T-cell (primary cell): ENCODE measurements at regions not wholly inside any gene's neighbourhood (a gene's known extent, or its start where the extent isn't known, plus 50 kb on each side); places are given as distances from the start of the nearest gene placed in this dataset.

Experiments
- ATAC-seq, 4 experiments: fragments of 200-7000 bp in 3 of 4; fragments of 150-1000 bp in 1 of 4; cut with Tn5 transposase; replicated peaks in 1 of 4; 1 replicate in 3 of 4; 2 replicates in 1 of 4; pipeline ENCODE4 v1.10.0; 2021; ENCODE audit warnings: moderate library complexity in 3 of 4, mild to moderate bottlenecking in 2 of 4, moderate number of reproducible peaks in 1 of 4
- CTCF ChIA-PET, 2 donors: fragments of 300-600 bp; sonication (Branson Sonifier 250); formaldehyde crosslinking; loops; one replicate each; lab custom pipeline; 2022; ENCODE audit warnings: antibody characterized with exemption in 2 of 2; lab: Charles Lee
- POLR2A ChIA-PET, 2 donors: fragments of 300-600 bp; sonication (Branson Sonifier 250); formaldehyde crosslinking; loops; one replicate each; lab custom pipeline; 2022; ENCODE audit warnings: antibody characterized with exemption in 2 of 2; lab: Charles Lee
- DNase-seq, 35 experiments: peaks; one replicate each; pipeline versions ENCODE4 v3.0.0 to v3.0.0-alpha.2; 2013 to 2023
- H3K27ac ChIP-seq: one replicate; pipeline ENCODE4 v1.5.1; 2013; ENCODE audit warnings: low read length
- H3K27me3 ChIP-seq, 2 experiments: replicated peaks in 1 of 2; 1 replicate in 1 of 2; 2 replicates in 1 of 2; pipeline versions ENCODE4 v1.6.1 to v1.7.0; 2013; ENCODE audit warnings: low read length in 1 of 2, mixed read lengths in 1 of 2; ENCODE audit not compliant: control insufficient read depth in 2 of 2, insufficient read depth in 2 of 2; ENCODE audit errors: extremely low read depth in 1 of 2
- H3K36me3 ChIP-seq, 2 donors: 1 replicate in 1 of 2; 2 replicates in 1 of 2; pipeline versions ENCODE4 v1.6.1 to v1.7.0; 2013; ENCODE audit warnings: low read length in 1 of 2; ENCODE audit not compliant: control insufficient read depth in 2 of 2, insufficient read depth in 1 of 2; ENCODE audit errors: extremely low read depth in 1 of 2
- H3K4me1 ChIP-seq, 2 experiments: 1 replicate in 1 of 2; 2 replicates in 1 of 2; pipeline versions ENCODE4 v1.6.1 to v1.7.0; 2013; ENCODE audit warnings: low read length in 2 of 2, mixed read lengths in 1 of 2; ENCODE audit not compliant: insufficient read depth in 2 of 2, control insufficient read depth in 1 of 2; ENCODE audit errors: extremely low read depth in 1 of 2
- H3K4me3 ChIP-seq, 2 donors: 1 replicate in 1 of 2; 2 replicates in 1 of 2; pipeline versions ENCODE4 v1.5.1 to v1.7.0; 2013; ENCODE audit warnings: mild to moderate bottlenecking in 2 of 2, low read length in 1 of 2, moderate library complexity in 1 of 2; ENCODE audit not compliant: control insufficient read depth in 1 of 2; ENCODE audit errors: extremely low read depth in 1 of 2
- H3K9me3 ChIP-seq: 2 replicates; pipeline ENCODE4 v1.7.0; 2013
- H3K27ac Mint-ChIP-seq, 2 donors: one replicate each; pipeline ENCODE4 v1.8.0; 2020 to 2021; ENCODE audit warnings: mild to moderate bottlenecking in 2 of 2, mixed read lengths in 2 of 2
- H3K27me3 Mint-ChIP-seq, 2 donors: one replicate each; pipeline ENCODE4 v1.8.0; 2021 to 2022; ENCODE audit warnings: mixed read lengths in 2 of 2
- H3K36me3 Mint-ChIP-seq: one replicate; pipeline ENCODE4 v1.8.0; 2021; ENCODE audit warnings: mixed read lengths
- H3K4me1 Mint-ChIP-seq, 3 donors: one replicate each; pipeline ENCODE4 v1.8.0; 2020 to 2022; ENCODE audit warnings: mixed read lengths in 3 of 3, mild to moderate bottlenecking in 1 of 3
- H3K4me3 Mint-ChIP-seq, 3 donors: one replicate each; pipeline ENCODE4 v1.8.0; 2020 to 2022; ENCODE audit warnings: mild to moderate bottlenecking in 3 of 3, mixed read lengths in 3 of 3, moderate library complexity in 3 of 3
- H3K9me3 Mint-ChIP-seq, 3 donors: one replicate each; pipeline ENCODE4 v1.8.0; 2020 to 2022; ENCODE audit warnings: mixed read lengths in 3 of 3
- WGBS: methylation state at CpG from one replicate; pipeline ENCODE4 v1.1.5; 2013; ENCODE audit warnings: missing lambda C conversion rate; ENCODE audit not compliant: insufficient coverage; 5-methylcytosine and 5-hydroxymethylcytosine counted together

DNA sequence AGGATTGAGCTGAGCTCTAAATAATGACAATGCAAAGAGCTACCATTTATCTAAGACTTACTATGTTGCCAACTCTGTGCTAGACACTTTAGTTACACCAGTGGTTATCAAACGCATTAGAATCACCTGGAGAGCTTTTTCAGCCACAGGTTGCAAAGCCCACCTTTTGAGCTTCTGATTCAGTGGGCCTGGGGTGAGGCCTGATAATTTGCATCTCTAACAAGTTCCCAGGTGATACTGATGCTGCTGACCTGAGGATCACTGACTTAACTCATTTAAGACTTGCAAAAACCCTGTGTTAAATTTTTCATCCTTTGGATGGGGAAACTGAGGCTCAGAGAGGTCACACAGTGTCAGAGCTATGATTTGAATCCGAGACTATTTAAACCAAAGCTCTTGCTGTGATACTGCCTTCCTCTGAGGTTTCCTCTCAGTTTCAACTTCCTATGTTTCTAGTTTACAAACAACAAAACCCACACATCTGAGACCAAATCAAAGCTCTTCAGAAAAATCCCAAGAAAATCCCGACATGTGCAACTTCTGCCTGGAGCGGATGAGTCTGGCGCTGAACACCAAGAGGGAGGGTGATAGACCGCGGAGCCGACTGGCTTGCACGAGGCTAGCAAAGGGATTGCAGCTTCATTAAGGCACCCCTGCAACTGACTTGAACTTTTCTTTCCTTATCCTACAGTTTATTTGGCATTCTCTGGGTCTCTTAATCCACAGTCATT is 124.9 kb downstream of the CYP26A1 start:
- no peak for ATAC-seq
- POLR2A ChIA-PET = interaction anchor here in 1 of 2 donors (0.5 kb wide), 1 partner anchor 78 kb away, joined by 3 read pairs; no protein-coding TSS in a partner anchor
- Mint-ChIP-seq H3K36me3 (no peaks in the 10 kb centered on the region), H3K4me3 (peak overlapping the region; percentile 25 to 40 (median 38)), H3K27ac (no peak overlapping the region), H3K4me1 (peaks cover 13 to 15% (median 13%) of the 10 kb centered on the region in 3 donors), H3K9me3 (no peaks in the 10 kb centered on the region), H3K27me3 (peaks cover 15 to 30% of the 10 kb centered on the region in 2 donors)
- CTCF ChIA-PET = no interaction called here
- peaks cover 0 to 7% of the 10 kb centered on the region in 2 experiments for H3K4me1 ChIP-seq
- H3K9me3 ChIP-seq = no peaks in the 10 kb centered on the region
- H3K36me3 ChIP-seq = no peaks in the 10 kb centered on the region
- no peak overlapping the region for H3K27ac ChIP-seq
- H3K27me3 ChIP-seq = peaks cover 0 to 4% of the 10 kb centered on the region in 2 experiments
- no peak overlapping the region for H3K4me3 ChIP-seq
- no peak for DNase-seq
- 41% methylated on average over 7 of the region's 9 CpGs for WGBS

GRCh38 chr10:93199191-93199751 is 125.6 kb downstream of the CYP26A1 start:
- Histone ChIP-seq H3K4me3 (peak overlapping the region in 1 of 2 donors; percentile 12), H3K4me1 (peaks cover 0 to 7% of the 10 kb centered on the region in 2 experiments), H3K27ac (no peak overlapping the region), H3K9me3 (no peaks in the 10 kb centered on the region), H3K36me3 (no peaks in the 10 kb centered on the region), H3K27me3 (peaks cover 0 to 4% of the 10 kb centered on the region in 2 experiments)
- ChIA-PET CTCF (no interaction called here), POLR2A (no interaction called here)
- H3K27me3 Mint-ChIP-seq = peaks cover 10 to 25% of the 10 kb centered on the region in 2 donors
- DNase-seq (peak in 1 of 35 experiments; percentile 6), ATAC-seq (no peak)
- H3K36me3 Mint-ChIP-seq = no peaks in the 10 kb centered on the region
- H3K4me1 Mint-ChIP-seq = peaks cover 13 to 15% (median 13%) of the 10 kb centered on the region in 3 donors
- no peaks in the 10 kb centered on the region for H3K9me3 Mint-ChIP-seq
- 59% methylated on average over 5 of the region's 11 CpGs for WGBS
- H3K4me3 Mint-ChIP-seq = peak overlapping the region in 2 of 3 donors; percentile 0 to 25
- no peak overlapping the region for H3K27ac Mint-ChIP-seq

DNA sequence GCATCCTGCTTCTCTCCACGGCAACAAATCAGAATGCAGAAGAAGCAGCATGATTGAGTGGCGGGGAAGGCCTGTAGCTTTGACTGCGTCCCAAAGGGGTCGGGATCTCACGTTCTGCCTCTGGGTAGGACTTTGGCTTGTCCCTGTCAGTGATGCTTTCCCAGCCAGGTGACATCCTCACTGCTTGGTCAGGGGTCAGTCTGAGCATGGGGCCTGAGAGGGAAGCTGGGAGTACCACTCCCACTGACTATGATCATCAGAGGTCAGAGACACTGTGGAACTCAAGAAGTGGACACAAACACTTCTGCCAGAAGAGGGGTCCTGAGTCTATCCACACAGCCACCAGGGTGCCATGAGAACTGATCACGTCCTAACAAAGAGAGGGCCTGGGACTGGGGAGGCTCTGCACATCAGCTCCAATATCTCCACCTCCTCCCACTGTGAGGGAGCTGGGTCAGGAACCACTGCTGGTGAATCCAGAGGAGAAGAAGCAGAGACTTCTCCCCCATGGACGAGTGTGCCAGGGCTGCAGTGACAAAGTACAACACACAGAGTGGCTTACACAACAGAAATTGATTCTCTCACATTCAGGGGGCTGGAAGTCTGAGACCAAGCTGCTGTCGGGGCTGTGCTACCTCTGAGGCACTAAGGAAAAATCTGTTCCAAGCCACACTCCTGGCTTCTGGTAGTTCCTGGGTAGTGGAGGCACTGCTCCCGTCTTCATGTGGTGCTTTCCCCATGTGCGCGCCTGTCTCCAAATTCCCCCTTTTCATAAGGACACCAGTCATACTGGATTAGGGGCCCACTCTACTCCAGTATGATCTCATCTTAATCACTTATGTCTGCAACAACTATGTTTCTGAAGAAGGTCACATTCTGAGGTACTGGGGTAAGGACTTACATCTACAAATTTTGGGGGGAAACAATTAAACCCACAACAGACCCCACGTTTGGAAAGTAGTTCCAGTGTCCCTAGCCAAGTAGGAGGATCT is 131.1 kb downstream of the CYP26A1 start:
- Histone ChIP-seq H3K36me3 (no peaks in the 10 kb centered on the region), H3K27ac (no peak overlapping the region), H3K4me3 (no peak overlapping the region), H3K27me3 (no peaks in the 10 kb centered on the region), H3K9me3 (no peaks in the 10 kb centered on the region), H3K4me1 (no peaks in the 10 kb centered on the region)
- CTCF ChIA-PET = no interaction called here
- Mint-ChIP-seq H3K27ac (no peak overlapping the region), H3K27me3 (no peaks in the 10 kb centered on the region), H3K9me3 (no peaks in the 10 kb centered on the region), H3K4me1 (no peaks in the 10 kb centered on the region), H3K4me3 (no peak overlapping the region), H3K36me3 (no peaks in the 10 kb centered on the region)
- DNase-seq = no peak
- ATAC-seq = no peak
- POLR2A ChIA-PET = no interaction called here
- WGBS = 66% methylated on average over 3 of the region's 12 CpGs

DNA sequence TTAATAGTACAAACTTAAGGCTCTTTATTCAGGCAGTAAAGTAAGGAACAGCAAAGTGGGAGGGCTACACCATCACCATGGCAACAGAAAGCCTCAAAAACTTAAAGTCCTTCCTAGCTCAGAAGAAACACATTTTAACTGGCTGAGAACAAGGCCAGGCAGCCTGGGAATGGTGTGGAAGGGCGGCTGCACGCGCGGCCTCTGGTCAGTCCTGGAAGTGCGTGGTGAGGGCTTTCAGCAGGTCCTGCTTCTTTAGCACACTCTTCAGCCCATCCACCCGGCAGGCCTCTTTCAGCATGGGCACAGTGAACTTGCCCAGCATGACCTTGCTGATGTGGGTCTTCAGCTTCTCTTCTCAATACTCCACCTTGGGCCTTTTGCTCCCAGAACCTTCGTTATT is 133.0 kb downstream of the CYP26A1 start:
- DNase-seq (no peak), ATAC-seq (no peak)
- Mint-ChIP-seq H3K9me3 (no peaks in the 10 kb centered on the region), H3K27me3 (no peaks in the 10 kb centered on the region), H3K36me3 (no peaks in the 10 kb centered on the region), H3K4me1 (no peaks in the 10 kb centered on the region), H3K4me3 (no peak overlapping the region), H3K27ac (no peak overlapping the region)
- H3K4me3 ChIP-seq = no peak overlapping the region
- POLR2A ChIA-PET = no interaction called here
- WGBS = 88% methylated on average over 6 of the region's 7 CpGs
- H3K9me3 ChIP-seq = no peaks in the 10 kb centered on the region
- H3K27ac ChIP-seq = no peak overlapping the region
- no peaks in the 10 kb centered on the region for H3K36me3 ChIP-seq
- no peaks in the 10 kb centered on the region for H3K4me1 ChIP-seq
- CTCF ChIA-PET = no interaction called here
- no peaks in the 10 kb centered on the region for H3K27me3 ChIP-seq

GRCh38 chr10:93208717-93209464 is 135.2 kb downstream of the CYP26A1 start:
- Histone ChIP-seq H3K36me3 (no peaks in the 10 kb centered on the region), H3K27ac (no peak overlapping the region), H3K27me3 (peaks cover 0 to 6% of the 10 kb centered on the region in 2 experiments), H3K4me3 (no peak overlapping the region), H3K9me3 (no peaks in the 10 kb centered on the region), H3K4me1 (no peaks in the 10 kb centered on the region)
- Mint-ChIP-seq H3K36me3 (no peaks in the 10 kb centered on the region), H3K9me3 (no peaks in the 10 kb centered on the region), H3K4me1 (no peaks in the 10 kb centered on the region), H3K27ac (no peak overlapping the region), H3K4me3 (no peak overlapping the region), H3K27me3 (no peaks in the 10 kb centered on the region)
- no peak for DNase-seq
- ChIA-PET POLR2A (no interaction called here), CTCF (no interaction called here)
- ATAC-seq = no peak
- 83% methylated on average over 6 of the region's 7 CpGs for WGBS

DNA sequence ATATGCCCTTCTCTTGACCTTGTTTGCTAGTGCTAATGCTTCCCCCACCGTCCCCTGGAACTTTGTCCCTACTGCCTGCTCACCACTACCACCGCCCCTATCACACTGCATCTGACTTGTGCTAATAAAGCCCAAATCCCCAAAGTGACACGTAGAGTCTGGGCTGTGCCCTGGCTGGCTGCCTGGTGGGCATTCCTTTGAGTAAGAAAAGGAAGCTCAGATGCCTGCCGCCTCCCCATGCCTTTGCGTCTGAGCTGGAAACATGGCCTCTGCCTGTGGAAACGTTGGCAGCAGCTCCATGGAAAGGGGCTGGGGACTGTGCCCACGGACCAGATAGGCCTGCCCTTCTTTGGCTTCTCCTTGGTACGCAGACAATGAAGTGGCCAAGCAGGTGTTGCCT is 138.3 kb downstream of the CYP26A1 start:
- DNase-seq (no peak), ATAC-seq (no peak)
- Histone ChIP-seq H3K4me3 (no peak overlapping the region), H3K4me1 (no peaks in the 10 kb centered on the region), H3K36me3 (no peaks in the 10 kb centered on the region), H3K9me3 (no peaks in the 10 kb centered on the region), H3K27ac (no peak overlapping the region), H3K27me3 (peaks cover 0 to 16% of the 10 kb centered on the region in 2 experiments)
- H3K9me3 Mint-ChIP-seq = no peaks in the 10 kb centered on the region
- no peaks in the 10 kb centered on the region for H3K36me3 Mint-ChIP-seq
- no peaks in the 10 kb centered on the region for H3K27me3 Mint-ChIP-seq
- no peaks in the 10 kb centered on the region for H3K4me1 Mint-ChIP-seq
- H3K4me3 Mint-ChIP-seq = no peak overlapping the region
- no peak overlapping the region for H3K27ac Mint-ChIP-seq
- ChIA-PET CTCF (interaction anchor here in 1 of 2 donors (0.6 kb wide), 1 partner anchor 81 kb away, joined by 3 read pairs; no protein-coding TSS in a partner anchor), POLR2A (no interaction called here)
- 83% methylated on average over 6 of the region's 8 CpGs for WGBS
